ENCODE measurements at regions not wholly inside any gene's neighbourhood (a gene's known extent, or its start where the extent isn't known, plus 50 kb on each side); places are given as distances from the start of the nearest gene placed in this dataset.

GRCh38 chr5:111656580-111656979 is 100.4 kb downstream of the NREP start:
- intact Hi-C loops (cut with DNase I) = no loop called here
- DNase-seq = no peak
- 83 to 98% (median 89%) methylated on average over 2 of the region's 2 CpGs for WGBS, 4 donors
- Histone ChIP-seq H3K4me1 (replicated peaks in 1 of 2) (no peaks in the 10 kb centered on the region), H3K27me3 (no peaks in the 10 kb centered on the region), H3K4me3 (no peak overlapping the region), H3K36me3 (replicated peaks in 1 of 2) (no peaks in the 10 kb centered on the region), H3K27ac (no peak overlapping the region), H3K9me3 (replicated peaks in 1 of 3) (no peaks in the 10 kb centered on the region)
- TF ChIP-seq CTCF (IDR thresholded peaks at IDR 0.05) (no peak), POLR2A (IDR thresholded peaks at IDR 0.05) (no peak)

GRCh38 chr5:111655169-111655924 is 101.6 kb downstream of the NREP start:
- 36 to 49% (median 46%) methylated on average over 2 of the region's 2 CpGs for WGBS, 4 donors
- intact Hi-C loops (cut with DNase I) = no loop called here
- no peaks in the 10 kb centered on the region for H3K36me3 ChIP-seq (replicated peaks in 1 of 2)
- TF ChIP-seq CTCF (IDR thresholded peaks at IDR 0.05) (no peak), POLR2A (IDR thresholded peaks at IDR 0.05) (no peak)
- no peak overlapping the region for H3K4me3 ChIP-seq
- H3K27me3 ChIP-seq = no peaks in the 10 kb centered on the region
- no peak for DNase-seq
- no peak overlapping the region for H3K27ac ChIP-seq
- no peaks in the 10 kb centered on the region for H3K4me1 ChIP-seq (replicated peaks in 1 of 2)
- H3K9me3 ChIP-seq (replicated peaks in 1 of 3) = no peaks in the 10 kb centered on the region

GRCh38 chr5:111653408-111653807 is 103.6 kb downstream of the NREP start:
- Histone ChIP-seq H3K36me3 (replicated peaks in 1 of 2) (no peaks in the 10 kb centered on the region), H3K4me3 (no peak overlapping the region), H3K27me3 (no peaks in the 10 kb centered on the region), H3K9me3 (replicated peaks in 1 of 3) (no peaks in the 10 kb centered on the region), H3K4me1 (replicated peaks in 1 of 2) (no peaks in the 10 kb centered on the region), H3K27ac (no peak overlapping the region)
- intact Hi-C loops (cut with DNase I) = no loop called here
- DNase-seq = no peak
- TF ChIP-seq POLR2A (IDR thresholded peaks at IDR 0.05) (no peak), CTCF (IDR thresholded peaks at IDR 0.05) (no peak)
- WGBS, 4 donors = 87 to 90% (median 89%) methylated on average over 3 to 6 of the region's 6 CpGs

- DNase-seq = no peak
- H3K36me3 ChIP-seq (replicated peaks in 1 of 2) = no peaks in the 10 kb centered on the region
- H3K4me1 ChIP-seq (replicated peaks in 1 of 2) = no peaks in the 10 kb centered on the region
- intact Hi-C loops (cut with DNase I) = no loop called here
- H3K27ac ChIP-seq = no peak overlapping the region
- 40 to 83% (median 75%) methylated on average over 1 of the region's 1 CpG for WGBS, 4 donors
- H3K4me3 ChIP-seq = no peak overlapping the region
- no peaks in the 10 kb centered on the region for H3K9me3 ChIP-seq (replicated peaks in 1 of 3)
- TF ChIP-seq CTCF (IDR thresholded peaks at IDR 0.05) = no peak
- TF ChIP-seq POLR2A (IDR thresholded peaks at IDR 0.05) = no peak
- H3K27me3 ChIP-seq = no peaks in the 10 kb centered on the region
Measured at GRCh38 chr5:111649516-111649915, 107.5 kb downstream of the NREP start.
